ENCODE measurements at regions not wholly inside any gene's neighbourhood (a gene's known extent, or its start where the extent isn't known, plus 50 kb on each side); places are given as distances from the start of the nearest gene placed in this dataset.

- no peak for TF ChIP-seq CTCF (IDR thresholded peaks at IDR 0.05; ENCODE audit: low read length)
- no peak for TF ChIP-seq EZH2 (IDR thresholded peaks at IDR 0.05; ENCODE audit: borderline replicate concordance, low read length)
Observed at GRCh38 chr9:1383899-1384455, 333.8 kb downstream of the DMRT2 start.

Data from OCI-LY1 (cell line).